ENCODE measurements at regions not wholly inside any gene's neighbourhood (a gene's known extent, or its start where the extent isn't known, plus 50 kb on each side); places are given as distances from the start of the nearest gene placed in this dataset.

- no peak overlapping the region for H3K4me3 ChIP-seq (ENCODE audit: low read depth in 1 of 2, low read length in 2 of 2)
- no peaks in the 10 kb centered on the region for H3K36me3 ChIP-seq (ENCODE audit: control insufficient read depth in 1 of 2, insufficient read depth in 2 of 2, low read length in 2 of 2)
- H3K27me3 ChIP-seq (ENCODE audit: low read depth, low read length) = no peaks in the 10 kb centered on the region
- no peaks in the 10 kb centered on the region for H3K4me1 ChIP-seq (ENCODE audit: control insufficient read depth in 1 of 2, insufficient read depth in 2 of 2, low read length in 2 of 2)
- H3K9me3 ChIP-seq (ENCODE audit: control insufficient read depth in 1 of 2, low read length in 2 of 2) = no peaks in the 10 kb centered on the region
- no peak overlapping the region for H3K27ac ChIP-seq (ENCODE audit: low read length)
Observed at GRCh38 chr5:148913985-148914431, 87.6 kb downstream of the ADRB2 start.

DNA sequence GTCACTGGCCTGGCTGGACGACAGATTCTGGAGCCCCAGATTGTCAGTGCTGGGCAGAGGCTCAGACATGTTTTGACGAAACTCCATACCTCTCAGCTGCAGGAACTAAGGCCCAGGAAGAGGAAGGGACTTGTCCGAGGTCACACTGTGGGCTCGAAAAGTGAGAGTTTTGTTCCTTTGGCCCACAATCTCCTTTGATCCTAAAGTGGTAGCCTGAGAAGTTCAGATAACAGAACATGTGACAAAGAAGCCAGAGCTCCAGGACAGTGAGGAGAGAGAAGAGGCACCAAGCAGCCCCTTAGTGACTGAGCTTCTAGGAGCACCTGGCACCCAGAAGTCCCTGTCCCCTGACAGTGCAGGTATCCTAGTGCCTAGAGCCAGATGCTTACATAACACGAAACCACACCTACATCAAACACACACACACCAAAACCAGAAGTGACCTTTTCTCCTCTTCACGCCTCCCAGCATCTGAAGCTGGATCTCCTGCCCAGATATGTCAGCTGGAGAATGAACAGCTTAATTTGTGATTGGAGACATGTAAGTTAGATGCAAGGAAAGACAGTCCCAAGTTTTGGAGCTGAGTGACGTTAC lies 88.9 kb downstream of the ADRB2 start:
- Histone ChIP-seq H3K9me3 (ENCODE audit: control insufficient read depth in 1 of 2, low read length in 2 of 2) (no peaks in the 10 kb centered on the region), H3K27me3 (ENCODE audit: low read depth, low read length) (no peaks in the 10 kb centered on the region), H3K4me3 (ENCODE audit: low read depth in 1 of 2, low read length in 2 of 2) (no peak overlapping the region), H3K4me1 (ENCODE audit: control insufficient read depth in 1 of 2, insufficient read depth in 2 of 2, low read length in 2 of 2) (no peaks in the 10 kb centered on the region), H3K36me3 (ENCODE audit: control insufficient read depth in 1 of 2, insufficient read depth in 2 of 2, low read length in 2 of 2) (no peaks in the 10 kb centered on the region), H3K27ac (ENCODE audit: low read length) (no peak overlapping the region)

- H3K27me3 ChIP-seq (ENCODE audit: low read depth, low read length) = no peaks in the 10 kb centered on the region
- H3K4me1 ChIP-seq (ENCODE audit: control insufficient read depth in 1 of 2, insufficient read depth in 2 of 2, low read length in 2 of 2) = no peaks in the 10 kb centered on the region
- H3K36me3 ChIP-seq (ENCODE audit: control insufficient read depth in 1 of 2, insufficient read depth in 2 of 2, low read length in 2 of 2) = no peaks in the 10 kb centered on the region
- no peak overlapping the region for H3K4me3 ChIP-seq (ENCODE audit: low read depth in 1 of 2, low read length in 2 of 2)
- no peaks in the 10 kb centered on the region for H3K9me3 ChIP-seq (ENCODE audit: control insufficient read depth in 1 of 2, low read length in 2 of 2)
- no peak overlapping the region for H3K27ac ChIP-seq (ENCODE audit: low read length)
Observed at GRCh38 chr5:148920646-148921288, 94.4 kb downstream of the ADRB2 start.

DNA sequence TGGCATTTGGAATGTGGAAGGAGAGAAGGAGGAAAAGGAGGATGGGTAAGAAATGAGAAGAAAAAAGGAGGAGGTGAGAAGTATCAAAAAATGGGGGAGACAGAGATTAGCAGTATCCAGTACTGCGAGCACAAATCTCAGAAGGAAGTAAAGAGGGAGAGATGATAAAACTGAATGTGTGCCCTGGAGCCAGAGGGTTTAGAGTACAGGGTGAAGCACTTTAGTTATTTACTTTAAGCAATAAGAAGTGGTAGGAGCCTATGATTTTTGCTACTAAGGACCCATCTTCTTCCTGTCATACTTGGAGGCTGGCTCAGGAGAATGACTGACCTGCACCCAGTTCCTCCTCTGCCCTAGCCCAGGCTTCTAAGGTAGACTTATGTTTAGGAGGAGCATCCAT lies 94.9 kb downstream of the ADRB2 start:
- Histone ChIP-seq H3K4me1 (ENCODE audit: control insufficient read depth in 1 of 2, insufficient read depth in 2 of 2, low read length in 2 of 2) (no peaks in the 10 kb centered on the region), H3K9me3 (ENCODE audit: control insufficient read depth in 1 of 2, low read length in 2 of 2) (no peaks in the 10 kb centered on the region), H3K27me3 (ENCODE audit: low read depth, low read length) (no peaks in the 10 kb centered on the region), H3K36me3 (ENCODE audit: control insufficient read depth in 1 of 2, insufficient read depth in 2 of 2, low read length in 2 of 2) (no peaks in the 10 kb centered on the region), H3K27ac (ENCODE audit: low read length) (no peak overlapping the region), H3K4me3 (ENCODE audit: low read depth in 1 of 2, low read length in 2 of 2) (no peak overlapping the region)

- Histone ChIP-seq H3K4me1 (ENCODE audit: control insufficient read depth in 1 of 2, insufficient read depth in 2 of 2, low read length in 2 of 2) (no peaks in the 10 kb centered on the region), H3K36me3 (ENCODE audit: control insufficient read depth in 1 of 2, insufficient read depth in 2 of 2, low read length in 2 of 2) (no peaks in the 10 kb centered on the region), H3K27me3 (ENCODE audit: low read depth, low read length) (no peaks in the 10 kb centered on the region), H3K4me3 (ENCODE audit: low read depth in 1 of 2, low read length in 2 of 2) (no peak overlapping the region), H3K9me3 (ENCODE audit: control insufficient read depth in 1 of 2, low read length in 2 of 2) (no peaks in the 10 kb centered on the region), H3K27ac (ENCODE audit: low read length) (no peak overlapping the region)
Observed at GRCh38 chr5:148922606-148923005, 96.2 kb downstream of the ADRB2 start.

- no peak overlapping the region for H3K4me3 ChIP-seq (ENCODE audit: low read depth in 1 of 2, low read length in 2 of 2)
- H3K4me1 ChIP-seq (ENCODE audit: control insufficient read depth in 1 of 2, insufficient read depth in 2 of 2, low read length in 2 of 2) = no peaks in the 10 kb centered on the region
- no peak overlapping the region for H3K27ac ChIP-seq (ENCODE audit: low read length)
- H3K27me3 ChIP-seq (ENCODE audit: low read depth, low read length) = no peaks in the 10 kb centered on the region
- H3K9me3 ChIP-seq (ENCODE audit: control insufficient read depth in 1 of 2, low read length in 2 of 2) = no peaks in the 10 kb centered on the region
- no peaks in the 10 kb centered on the region for H3K36me3 ChIP-seq (ENCODE audit: control insufficient read depth in 1 of 2, insufficient read depth in 2 of 2, low read length in 2 of 2)
Observed at GRCh38 chr5:148923023-148923422, 96.6 kb downstream of the ADRB2 start.

GRCh38 chr5:148924817-148925216 lies 98.4 kb downstream of the ADRB2 start:
- Histone ChIP-seq H3K27ac (ENCODE audit: low read length) (no peak overlapping the region), H3K36me3 (ENCODE audit: control insufficient read depth in 1 of 2, insufficient read depth in 2 of 2, low read length in 2 of 2) (no peaks in the 10 kb centered on the region), H3K9me3 (ENCODE audit: control insufficient read depth in 1 of 2, low read length in 2 of 2) (no peaks in the 10 kb centered on the region), H3K4me1 (ENCODE audit: control insufficient read depth in 1 of 2, insufficient read depth in 2 of 2, low read length in 2 of 2) (no peaks in the 10 kb centered on the region), H3K4me3 (ENCODE audit: low read depth in 1 of 2, low read length in 2 of 2) (no peak overlapping the region), H3K27me3 (ENCODE audit: low read depth, low read length) (no peaks in the 10 kb centered on the region)

DNA sequence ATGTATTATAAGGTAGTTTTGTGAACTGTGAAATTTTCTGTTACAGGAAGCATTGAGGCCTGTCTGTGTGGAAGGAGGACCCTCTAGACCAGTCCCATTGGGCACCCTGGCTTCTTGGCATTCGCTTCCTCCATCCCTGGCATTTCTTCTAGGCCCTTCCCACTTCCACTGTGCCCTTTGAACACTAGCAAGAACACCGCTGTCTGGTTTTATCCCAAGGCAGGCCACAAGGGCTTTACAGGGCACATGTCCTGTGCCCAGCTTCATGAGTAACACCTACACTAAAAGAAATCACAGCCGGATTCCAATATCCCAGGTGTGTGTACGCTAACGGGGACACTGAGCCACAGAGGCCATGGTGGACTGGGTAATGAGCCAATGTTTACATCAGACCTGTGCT lies 99.8 kb downstream of the ADRB2 start:
- Histone ChIP-seq H3K36me3 (ENCODE audit: control insufficient read depth in 1 of 2, insufficient read depth in 2 of 2, low read length in 2 of 2) (no peaks in the 10 kb centered on the region), H3K27me3 (ENCODE audit: low read depth, low read length) (no peaks in the 10 kb centered on the region), H3K4me3 (ENCODE audit: low read depth in 1 of 2, low read length in 2 of 2) (no peak overlapping the region), H3K9me3 (ENCODE audit: control insufficient read depth in 1 of 2, low read length in 2 of 2) (no peaks in the 10 kb centered on the region), H3K27ac (ENCODE audit: low read length) (no peak overlapping the region), H3K4me1 (ENCODE audit: control insufficient read depth in 1 of 2, insufficient read depth in 2 of 2, low read length in 2 of 2) (no peaks in the 10 kb centered on the region)

DNA sequence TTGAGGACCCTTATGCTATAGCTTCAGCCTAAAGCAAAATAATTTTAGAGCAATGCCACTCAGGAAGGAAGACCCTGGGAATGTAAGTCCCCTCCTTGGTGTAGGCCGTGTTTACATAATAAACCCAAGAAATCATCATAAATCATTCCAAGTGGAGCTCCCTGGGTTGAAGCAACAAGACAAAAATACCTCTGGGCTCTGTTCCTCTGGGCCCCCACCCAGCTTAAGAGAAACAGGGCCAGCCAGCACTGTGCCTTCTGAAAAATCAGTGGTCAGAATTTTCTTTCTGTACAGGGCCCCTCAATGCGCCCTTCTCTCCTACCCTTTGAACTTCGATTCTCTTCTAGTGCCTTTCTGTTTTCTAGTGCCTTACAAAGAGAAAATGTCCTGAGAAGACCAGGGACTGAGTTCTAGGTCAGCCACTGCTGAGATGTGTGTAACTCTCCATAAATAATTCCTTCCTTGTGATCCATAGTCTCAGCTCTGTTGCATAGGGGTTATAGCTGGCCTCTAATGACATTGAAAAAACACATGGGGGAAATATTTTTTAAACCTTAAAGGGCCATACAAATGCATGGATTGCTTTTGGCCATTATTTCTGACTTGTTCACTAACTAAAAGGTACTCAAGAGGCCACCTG lies 101.0 kb downstream of the ADRB2 start:
- H3K4me1 ChIP-seq (ENCODE audit: control insufficient read depth in 1 of 2, insufficient read depth in 2 of 2, low read length in 2 of 2) = no peaks in the 10 kb centered on the region
- H3K27ac ChIP-seq (ENCODE audit: low read length) = no peak overlapping the region
- no peak overlapping the region for H3K4me3 ChIP-seq (ENCODE audit: low read depth in 1 of 2, low read length in 2 of 2)
- H3K27me3 ChIP-seq (ENCODE audit: low read depth, low read length) = no peaks in the 10 kb centered on the region
- no peaks in the 10 kb centered on the region for H3K9me3 ChIP-seq (ENCODE audit: control insufficient read depth in 1 of 2, low read length in 2 of 2)
- H3K36me3 ChIP-seq (ENCODE audit: control insufficient read depth in 1 of 2, insufficient read depth in 2 of 2, low read length in 2 of 2) = no peaks in the 10 kb centered on the region

DNA sequence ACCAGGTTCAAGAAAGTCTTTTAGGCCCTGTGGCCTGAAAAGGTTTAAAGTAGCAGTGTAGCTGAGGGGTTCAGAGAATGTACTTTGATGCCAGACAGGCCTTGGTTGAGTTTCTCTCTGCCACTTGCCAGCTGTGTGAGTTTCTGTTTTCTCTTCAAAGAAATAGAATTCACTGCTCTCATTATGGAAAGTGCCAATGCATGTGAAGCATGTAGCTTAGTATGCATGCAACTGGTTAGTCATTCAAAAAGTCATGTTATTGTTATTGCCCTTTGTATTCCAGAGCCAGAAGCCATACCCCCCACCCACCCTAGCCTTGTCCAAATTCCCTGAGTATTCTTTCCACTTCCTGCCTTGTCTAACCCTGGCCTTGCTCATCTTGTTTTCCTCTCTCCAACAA lies 101.7 kb downstream of the ADRB2 start:
- no peak overlapping the region for H3K4me3 ChIP-seq (ENCODE audit: low read depth in 1 of 2, low read length in 2 of 2)
- H3K4me1 ChIP-seq (ENCODE audit: control insufficient read depth in 1 of 2, insufficient read depth in 2 of 2, low read length in 2 of 2) = no peaks in the 10 kb centered on the region
- no peak overlapping the region for H3K27ac ChIP-seq (ENCODE audit: low read length)
- no peaks in the 10 kb centered on the region for H3K9me3 ChIP-seq (ENCODE audit: control insufficient read depth in 1 of 2, low read length in 2 of 2)
- H3K36me3 ChIP-seq (ENCODE audit: control insufficient read depth in 1 of 2, insufficient read depth in 2 of 2, low read length in 2 of 2) = no peaks in the 10 kb centered on the region
- H3K27me3 ChIP-seq (ENCODE audit: low read depth, low read length) = no peaks in the 10 kb centered on the region

DNA sequence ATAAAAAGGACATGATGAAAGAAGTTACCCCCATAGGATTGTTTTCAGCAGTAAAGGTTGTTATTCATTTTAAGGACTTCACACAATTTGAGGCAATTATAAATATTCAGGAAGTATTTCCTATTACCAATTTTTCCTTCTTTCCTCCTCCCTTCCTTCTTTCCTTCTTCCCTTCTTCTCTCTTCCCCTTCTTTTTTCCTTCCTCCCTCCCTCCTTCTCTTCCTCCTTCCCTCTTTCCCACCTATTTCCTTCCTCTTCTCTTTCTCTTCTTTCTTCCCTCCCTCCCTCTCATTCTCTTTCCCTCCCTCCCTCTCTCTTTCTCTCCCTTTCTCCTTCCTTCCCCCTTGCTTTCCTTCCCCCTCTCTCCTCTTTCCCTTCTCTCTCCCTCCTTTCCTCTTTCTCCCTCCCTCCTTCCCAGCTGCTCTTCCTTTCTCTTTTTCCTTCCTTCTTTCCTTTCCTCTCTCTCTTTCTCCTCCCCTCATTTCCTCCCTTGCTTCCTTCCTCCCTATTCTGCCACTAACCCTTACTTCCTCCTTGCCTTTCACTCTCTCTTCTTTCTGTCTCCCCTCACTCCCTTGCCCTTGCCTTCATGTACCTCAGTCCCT lies 105.1 kb downstream of the ADRB2 start:
- Histone ChIP-seq H3K36me3 (ENCODE audit: control insufficient read depth in 1 of 2, insufficient read depth in 2 of 2, low read length in 2 of 2) (no peaks in the 10 kb centered on the region), H3K4me1 (ENCODE audit: control insufficient read depth in 1 of 2, insufficient read depth in 2 of 2, low read length in 2 of 2) (no peaks in the 10 kb centered on the region), H3K27me3 (ENCODE audit: low read depth, low read length) (no peaks in the 10 kb centered on the region)

More for the DNA sequence above, 105.1 kb downstream of the ADRB2 start:
- Histone ChIP-seq H3K9me3 (ENCODE audit: control insufficient read depth in 1 of 2, low read length in 2 of 2) (no peaks in the 10 kb centered on the region), H3K27ac (ENCODE audit: low read length) (no peak overlapping the region), H3K4me3 (ENCODE audit: low read depth in 1 of 2, low read length in 2 of 2) (no peak overlapping the region)
